Motor neuron (in vitro differentiated cells): ENCODE measurements at regions not wholly inside any gene's neighbourhood (a gene's known extent, or its start where the extent isn't known, plus 50 kb on each side); places are given as distances from the start of the nearest gene placed in this dataset.
"Not testable (repeated sequence)": the region's sequence is repeated elsewhere in the genome, so short reads cannot be mapped to it uniquely, and the experiment has no call there.

Experiments
- ATAC-seq, 8 experiments: fragments of 200-7000 bp; cut with Tn5 transposase; replicated peaks in 6 of 8; 2 replicates each; pipeline ENCODE4 v1.8.0; 2021; ENCODE audit warnings: mild to moderate bottlenecking in 8 of 8, moderate library complexity in 8 of 8
- H3K27ac ChIP-seq, 2 donors: fragments of 250-450 bp; sonication (Bioruptor Pico); 2 replicates each; pipeline ENCODE4 v1.9.0; 2021; ENCODE audit warnings: antibody characterized with exemption in 2 of 2, mild to moderate bottlenecking in 2 of 2, moderate library complexity in 1 of 2
- H3K4me1 ChIP-seq, 2 donors: fragments of 250-450 bp; sonication (Bioruptor Pico); replicated peaks in 1 of 2; 2 replicates each; pipeline ENCODE4 v1.6.1; 2021; ENCODE audit warnings: antibody characterized with exemption in 2 of 2, mild to moderate bottlenecking in 2 of 2, moderate library complexity in 1 of 2
- H3K4me3 ChIP-seq, 5 donors: fragments of 250-450 bp; sonication (Bioruptor Pico); 2 replicates each; pipeline ENCODE4 v1.9.0; 2021; ENCODE audit warnings: antibody characterized with exemption in 5 of 5, mild to moderate bottlenecking in 5 of 5, moderate library complexity in 4 of 5
- WGBS, 10 experiments: fragments of 450-650 bp; shearing (Covaris generic); methylation state at CpG; one replicate each; pipeline ENCODE4 v1.0.0; 2022; 5-methylcytosine and 5-hydroxymethylcytosine counted together
- in situ Hi-C, 9 experiments: fragments of 400-800 bp; cut with MboI; loops; one replicate each; pipeline ENCODE4 v1.15.0; 2021; ENCODE audit warnings: low sequenced_read_pairs in 9 of 9, low pct_unique_long_range_greater_than_20kb in 2 of 9; ENCODE audit not compliant: unreplicated experiment in 9 of 9

- peak overlapping the region in 1 of 2 donors; percentile 20 for H3K27ac ChIP-seq
- WGBS, 10 experiments, result 0 to 33% (median 7%) methylated on average over 1 to 6 of the region's 6 CpGs; no CpG with 5 or more reads in 2 of the 10 experiments
- H3K4me3 ChIP-seq, result peak overlapping the region in 3 of 5 donors; percentile 1 to 17 (median 12)
- peaks cover 5 to 24% of the 10 kb centered on the region in 2 donors for H3K4me1 ChIP-seq
- ATAC-seq, result peak; percentile 23 to 98 (median 91)
- in situ Hi-C loops, result no loop called here
Measured at GRCh38 chr12:76666290-76666835, 97.6 kb upstream of the ZDHHC17 start.

GRCh38 chr12:76669981-76670380, 93.9 kb upstream of the ZDHHC17 start:
- ATAC-seq, result no peak
- WGBS, 10 experiments, result 60 to 100% (median 100%) methylated on average over 1 to 2 of the region's 2 CpGs; no CpG with 5 or more reads in 3 of the 10 experiments
- peaks cover 5 to 24% of the 10 kb centered on the region in 2 donors for H3K4me1 ChIP-seq
- no peak overlapping the region for H3K4me3 ChIP-seq
- in situ Hi-C loops, result no loop called here
- no peak overlapping the region for H3K27ac ChIP-seq

GRCh38 chr12:76670776-76671175, 93.1 kb upstream of the ZDHHC17 start:
- H3K4me3 ChIP-seq, result no peak overlapping the region
- H3K27ac ChIP-seq, result no peak overlapping the region
- H3K4me1 ChIP-seq, result peaks cover under 1 to 16% of the 10 kb centered on the region in 2 donors
- 0 to 100% (median 29%) methylated on average over 1 of the region's 1 CpG; no CpG with 5 or more reads in 4 of the 10 experiments for WGBS, 10 experiments
- peak in 2 of 8 experiments; percentile 67 to 71 for ATAC-seq
- in situ Hi-C loops, result no loop called here

- in situ Hi-C loops, result loop anchor here in 1 of 9 experiments (25.0 kb wide), 1 partner anchor 113 kb away; no protein-coding TSS in a partner anchor
- H3K27ac ChIP-seq, result no peak overlapping the region
Measured at GRCh38 chr12:76674669-76675315, 89.1 kb upstream of the ZDHHC17 start.

GRCh38 chr12:76676261-76676660, 87.7 kb upstream of the ZDHHC17 start:
- WGBS, 10 experiments, result 79 to 100% (median 98%) methylated on average over 2 to 4 of the region's 4 CpGs; no CpG with 5 or more reads in 2 of the 10 experiments
- not testable (repeated sequence) for H3K27ac ChIP-seq, ATAC-seq, H3K4me1 ChIP-seq, H3K4me3 ChIP-seq
- in situ Hi-C loops, result loop anchor here in 1 of 9 experiments (25.0 kb wide), 1 partner anchor 111 kb away; no protein-coding TSS in a partner anchor

More at GRCh38 chr12:76674669-76675315, 89.1 kb upstream of the ZDHHC17 start:
- 67 to 95% (median 92%) methylated on average over 1 to 3 of the region's 3 CpGs; no CpG with 5 or more reads in 5 of the 10 experiments for WGBS, 10 experiments
- no peak overlapping the region for H3K4me3 ChIP-seq
- no peak for ATAC-seq
- no peaks in the 10 kb centered on the region for H3K4me1 ChIP-seq

- H3K4me1 ChIP-seq, result no peaks in the 10 kb centered on the region
- in situ Hi-C loops, result loop anchor here in 1 of 9 experiments (25.0 kb wide), 1 partner anchor 108 kb away; no protein-coding TSS in a partner anchor
- no peak overlapping the region for H3K27ac ChIP-seq
- ATAC-seq, result no peak
- 83 to 100% (median 100%) methylated on average over 1 to 2 of the region's 2 CpGs; no CpG with 5 or more reads in 3 of the 10 experiments for WGBS, 10 experiments
- no peak overlapping the region for H3K4me3 ChIP-seq
Measured at GRCh38 chr12:76678992-76679391, 84.9 kb upstream of the ZDHHC17 start.

- WGBS, 10 experiments, result 25 to 100% (median 50%) methylated on average over 1 of the region's 1 CpG
Measured at GRCh38 chr12:76679778-76680177, 84.1 kb upstream of the ZDHHC17 start.

GRCh38 chr12:76680940-76681339, 83.0 kb upstream of the ZDHHC17 start:
- Histone ChIP-seq H3K4me1 (peaks cover 4 to 6% of the 10 kb centered on the region in 2 donors), H3K4me3 (no peak overlapping the region), H3K27ac (no peak overlapping the region)
- peak in 6 of 8 experiments; percentile 28 to 84 (median 52) for ATAC-seq
- in situ Hi-C loops, result loop anchor here in 1 of 9 experiments (25.0 kb wide), 1 partner anchor 106 kb away; no protein-coding TSS in a partner anchor
- 40 to 100% (median 95%) methylated on average over 1 to 2 of the region's 2 CpGs; no CpG with 5 or more reads in 2 of the 10 experiments for WGBS, 10 experiments

More at GRCh38 chr12:76679778-76680177, 84.1 kb upstream of the ZDHHC17 start:
- in situ Hi-C loops, result loop anchor here in 1 of 9 experiments (25.0 kb wide), 1 partner anchor 108 kb away; no protein-coding TSS in a partner anchor
- Histone ChIP-seq H3K27ac (no peak overlapping the region), H3K4me1 (no peaks in the 10 kb centered on the region), H3K4me3 (no peak overlapping the region)
- ATAC-seq, result no peak

GRCh38 chr12:76685246-76685678, 78.7 kb upstream of the ZDHHC17 start:
- in situ Hi-C loops, result loop anchor here in 1 of 9 experiments (25.0 kb wide), 1 partner anchor 102 kb away; no protein-coding TSS in a partner anchor
- ATAC-seq, result peak; percentile 65 to 94 (median 82)
- 0 to 54% (median 27%) methylated on average over 1 to 3 of the region's 5 CpGs; no CpG with 5 or more reads in 4 of the 10 experiments for WGBS, 10 experiments
- Histone ChIP-seq H3K27ac (peak overlapping the region in 1 of 2 donors; percentile 26), H3K4me3 (no peak overlapping the region), H3K4me1 (peaks cover 4 to 13% of the 10 kb centered on the region in 2 donors)

- peaks cover 4 to 16% of the 10 kb centered on the region in 2 donors for H3K4me1 ChIP-seq
- WGBS, 10 experiments, result 0 to 68% (median 40%) methylated on average over 1 to 3 of the region's 3 CpGs; no CpG with 5 or more reads in 1 of the 10 experiments
- H3K27ac ChIP-seq, result no peak overlapping the region
- ATAC-seq, result peak in 3 of 8 experiments; percentile 61 to 86 (median 64)
- in situ Hi-C loops, result loop anchor here in 1 of 9 experiments (25.0 kb wide), 1 partner anchor 99 kb away; no protein-coding TSS in a partner anchor
- H3K4me3 ChIP-seq, result no peak overlapping the region
Measured at GRCh38 chr12:76687981-76688380, 75.9 kb upstream of the ZDHHC17 start.

GRCh38 chr12:76688631-76689030, 75.3 kb upstream of the ZDHHC17 start:
- in situ Hi-C loops, result loop anchor here in 1 of 9 experiments (25.0 kb wide), 1 partner anchor 99 kb away; no protein-coding TSS in a partner anchor
- 64 to 100% (median 92%) methylated on average over 1 to 2 of the region's 2 CpGs; no CpG with 5 or more reads in 1 of the 10 experiments for WGBS, 10 experiments
- no peak overlapping the region for H3K4me3 ChIP-seq
- peaks cover 4 to 16% of the 10 kb centered on the region in 2 donors for H3K4me1 ChIP-seq
- H3K27ac ChIP-seq, result no peak overlapping the region
- no peak for ATAC-seq

- no peak for ATAC-seq
- H3K4me1 ChIP-seq, result peaks cover 0 to 10% of the 10 kb centered on the region in 2 donors
- in situ Hi-C loops, result loop anchor here in 1 of 9 experiments (25.0 kb wide), 1 partner anchor 96 kb away; no protein-coding TSS in a partner anchor
Measured at GRCh38 chr12:76690921-76691700, 72.8 kb upstream of the ZDHHC17 start.

More at GRCh38 chr12:76690921-76691700, 72.8 kb upstream of the ZDHHC17 start:
- no peak overlapping the region for H3K27ac ChIP-seq
- WGBS, 10 experiments, result 33 to 100% (median 94%) methylated on average over 3 to 6 of the region's 6 CpGs; no CpG with 5 or more reads in 1 of the 10 experiments
- no peak overlapping the region for H3K4me3 ChIP-seq
